HepG2 (cell line): ENCODE measurements at regions not wholly inside any gene's neighbourhood (a gene's known extent, or its start where the extent isn't known, plus 50 kb on each side); places are given as distances from the start of the nearest gene placed in this dataset.

ENCODE experiments used
- ATAC-seq: fragments of 200-7000 bp; cut with Tn5 transposase; 3 replicates; pipeline ENCODE4 v1.9.1; 2020; ENCODE audit warnings: mild to moderate bottlenecking, moderate library complexity
- BruUV-seq: library from RNA; stranded (reverse); fragments of 400-500 nt; replicated peaks from 2 replicates; lab custom pipeline; 2021; lab: Mats Ljungman, UMichigan
- CTCF ChIA-PET: fragments of 300-600 bp; formaldehyde crosslinking; extraction: SDS; loops from one replicate; lab custom pipeline; 2021; ENCODE audit warnings: low total read pairs, inconsistent platforms, low intra/inter-chr PET ratio; lab: Yijun Ruan, JAX
- POLR2A ChIA-PET: fragments of 350-600 bp; sonication (Branson Sonifier 250); formaldehyde crosslinking; loops from one replicate; lab custom pipeline; 2020; ENCODE audit warnings: antibody characterized with exemption, inconsistent platforms; lab: Yijun Ruan, JAX
- DNase-seq: peaks from one replicate; pipeline ENCODE4 v3.0.0-alpha.2; 2015; ENCODE audit warnings: low spot score
- FAIRE-seq: peaks from 3 replicates; lab custom pipeline; 2011; peaks lifted over from hg19 to GRCh38; lab: Jason Lieb, UNC
- H2AFZ ChIP-seq: one replicate; pipeline ENCODE4 v1.6.1; 2011; ENCODE audit warnings: low read length, inconsistent platforms
- H3K27ac ChIP-seq: fragments of 300-600 bp; 3 replicates; pipeline ENCODE4 v1.8.0; 2011; ENCODE audit warnings: mixed run types, mild to moderate bottlenecking, mixed read lengths, low read length, inconsistent platforms; ENCODE audit not compliant: insufficient read depth; ENCODE audit errors: extremely low read length
- H3K27me3 ChIP-seq, 2 experiments: fragments of 200-600 bp in 1 of 2; 2 replicates in 1 of 2; 3 replicates in 1 of 2; pipeline versions ENCODE4 v1.6.0 to v1.8.0; 2011; ENCODE audit warnings: low read length in 2 of 2, mild to moderate bottlenecking in 2 of 2, moderate library complexity in 2 of 2, inconsistent platforms in 1 of 2; ENCODE audit not compliant: insufficient read depth in 2 of 2, control insufficient read depth in 1 of 2
- H3K36me3 ChIP-seq, 2 experiments: fragments of 200-600 bp in 1 of 2; replicated peaks in 1 of 2; 2 replicates in 1 of 2; 3 replicates in 1 of 2; pipeline versions ENCODE4 v1.5.1 to v1.8.0; 2011; ENCODE audit warnings: low read length in 2 of 2, inconsistent platforms in 1 of 2; ENCODE audit not compliant: insufficient read depth in 2 of 2, control insufficient read depth in 1 of 2
- H3K4me1 ChIP-seq: 2 replicates; pipeline ENCODE4 v1.5.1; 2012; ENCODE audit warnings: low read length, inconsistent platforms; ENCODE audit not compliant: insufficient read depth
- H3K4me2 ChIP-seq: 2 replicates; pipeline ENCODE4 v1.6.0; 2011; ENCODE audit warnings: low read depth, low read length, inconsistent platforms
- H3K4me3 ChIP-seq, 3 experiments: fragments of 200-600 bp in 1 of 3; sonication (generic), shearing (Covaris generic) in 1 of 3; replicated peaks in 1 of 3; 2 replicates each; pipeline ENCODE4 v1.5.1; 2011 to 2016; ENCODE audit warnings: low read length in 3 of 3, inconsistent platforms in 2 of 3, low read depth in 2 of 3, mild to moderate bottlenecking in 2 of 3, control low read depth in 1 of 3, mixed read lengths in 1 of 3; ENCODE audit not compliant: insufficient read depth in 1 of 3
- H3K79me2 ChIP-seq: one replicate; pipeline ENCODE4 v1.6.1; 2011; ENCODE audit warnings: low read length, inconsistent platforms; ENCODE audit not compliant: insufficient read depth
- H3K9ac ChIP-seq: 2 replicates; pipeline ENCODE4 v1.6.0; 2011; ENCODE audit warnings: mild to moderate bottlenecking, low read depth, low read length, inconsistent platforms; ENCODE audit not compliant: insufficient read depth
- H3K9me3 ChIP-seq: 2 replicates; pipeline ENCODE4 v1.5.1; 2012; ENCODE audit warnings: mild to moderate bottlenecking, low read length
- H4K20me1 ChIP-seq: 2 replicates; pipeline ENCODE4 v1.6.0; 2011; ENCODE audit warnings: inconsistent platforms, mild to moderate bottlenecking, low read length, moderate library complexity; ENCODE audit not compliant: insufficient read depth
- GPN1 ChIP-seq: sonication (generic); formaldehyde crosslinking; IDR thresholded peaks from 2 replicates; pipeline ENCODE4 v1.5.1; 2020; ENCODE audit warnings: missing genetic modification reagents, borderline replicate concordance
- MEIS2 ChIP-seq: sonication (generic); formaldehyde crosslinking; IDR thresholded peaks from 2 replicates; pipeline ENCODE4 v1.9.0; 2021; ENCODE audit warnings: mild to moderate bottlenecking, missing genetic modification reagents
- SP2 ChIP-seq: sonication (generic); formaldehyde crosslinking; IDR thresholded peaks from 2 replicates; pipeline ENCODE4 v1.5.1; 2020; ENCODE audit warnings: mild to moderate bottlenecking, missing genetic modification reagents
- ZNF251 ChIP-seq: sonication (generic); formaldehyde crosslinking; IDR thresholded peaks from 2 replicates; pipeline ENCODE4 v1.9.0; 2021; ENCODE audit warnings: mild to moderate bottlenecking, missing genetic modification reagents
- ZNF274 ChIP-seq: sonication (generic); formaldehyde crosslinking; IDR thresholded peaks from 2 replicates; pipeline ENCODE4 v1.5.1; 2020; ENCODE audit warnings: mild to moderate bottlenecking, missing genetic modification reagents
- ZNF614 ChIP-seq: IDR thresholded peaks from 2 replicates; pipeline ENCODE4 v1.6.1; 2018; ENCODE audit warnings: missing biosample characterization, missing genetic modification reagents, inconsistent platforms, borderline replicate concordance
- ZNF878 ChIP-seq: sonication (generic); formaldehyde crosslinking; IDR thresholded peaks from 2 replicates; pipeline ENCODE4 v1.8.1; 2023; ENCODE audit warnings: mild to moderate bottlenecking, missing genetic modification reagents, moderate library complexity
- WGBS: methylation state at CpG from one replicate; pipeline ENCODE4 v1.1.6; 2017; ENCODE audit warnings: low lambda C conversion rate; 5-methylcytosine and 5-hydroxymethylcytosine counted together
- in situ Hi-C: cut with HindIII; loops from 2 replicates; pipeline ENCODE4 v1.10.0; 2017; ENCODE audit warnings: low pct_unique_long_range_greater_than_20kb; ENCODE audit not compliant: extremely low pct_ligation_motif_present
- intact Hi-C: fragments of 100-400 bp; cut with micrococcal nuclease; formaldehyde crosslinking; loops from one replicate; pipeline ENCODE4 v1.10.0; 2022; ENCODE audit not compliant: unreplicated experiment
- TF ChIP-seq, protein P1 (sequence below): IDR thresholded peaks from 2 replicates; pipeline ENCODE4 v1.6.1; 2012; ENCODE audit warnings: low read depth, low read length, improper control_type of control experiment

- Histone ChIP-seq H3K9me3 (no peaks in the 10 kb centered on the region), H3K27me3 (no peaks in the 10 kb centered on the region; a peak in 2 of 5 replicates), H3K9ac (no peak overlapping the region), H3K36me3 (no peaks in the 10 kb centered on the region), H2AFZ (no peak overlapping the region), H3K27ac (no peak overlapping the region), H4K20me1 (no peaks in the 10 kb centered on the region), H3K4me2 (no peak overlapping the region), H3K4me1 (peaks cover 42% of the 10 kb centered on the region), H3K4me3 (no peak overlapping the region), H3K79me2 (no peaks in the 10 kb centered on the region)
- intact Hi-C loops (loop anchor here (2.0 kb wide), 1 partner anchor 19 kb away; no protein-coding TSS in a partner anchor), in situ Hi-C loops (no loop called here)
- ATAC-seq (no peak), DNase-seq (no peak), FAIRE-seq (no peak)
- BruUV-seq, result no TSS peak
- no peak for TF ChIP-seq MEIS2
- no peak for TF ChIP-seq ZNF878 (CRISPR knock-in tag)
- no peak for TF ChIP-seq SP2 (CRISPR knock-in tag)
- TF ChIP-seq GPN1 (CRISPR knock-in tag), result no peak
- TF ChIP-seq ZNF274 (CRISPR knock-in tag), result no peak
- no peak for TF ChIP-seq ZNF614 (CRISPR knock-in tag)
- TF ChIP-seq ZNF251, result no peak
- TF ChIP-seq, protein P1, sequence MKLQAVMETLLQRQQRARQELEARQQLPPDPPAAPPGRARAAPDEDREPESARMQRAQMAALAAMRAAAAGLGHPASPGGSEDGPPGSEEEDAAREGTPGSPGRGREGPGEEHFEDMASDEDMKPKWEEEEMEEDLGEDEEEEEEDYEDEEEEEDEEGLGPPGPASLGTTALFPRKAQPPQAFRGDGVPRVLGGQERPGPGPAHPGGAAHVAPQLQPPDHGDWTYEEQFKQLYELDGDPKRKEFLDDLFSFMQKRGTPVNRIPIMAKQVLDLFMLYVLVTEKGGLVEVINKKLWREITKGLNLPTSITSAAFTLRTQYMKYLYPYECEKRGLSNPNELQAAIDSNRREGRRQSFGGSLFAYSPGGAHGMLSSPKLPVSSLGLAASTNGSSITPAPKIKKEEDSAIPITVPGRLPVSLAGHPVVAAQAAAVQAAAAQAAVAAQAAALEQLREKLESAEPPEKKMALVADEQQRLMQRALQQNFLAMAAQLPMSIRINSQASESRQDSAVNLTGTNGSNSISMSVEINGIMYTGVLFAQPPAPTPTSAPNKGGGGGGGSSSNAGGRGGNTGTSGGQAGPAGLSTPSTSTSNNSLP, result no peak
- 84% methylated on average over 3 of the region's 3 CpGs for WGBS
- POLR2A ChIA-PET, result no interaction called here
- CTCF ChIA-PET, result no interaction called here
Measured at GRCh38 chr10:88081457-88082054, 218.1 kb downstream of the PTEN start.
